GM12891 (cell line): ENCODE measurements at regions not wholly inside any gene's neighbourhood (a gene's known extent, or its start where the extent isn't known, plus 50 kb on each side); places are given as distances from the start of the nearest gene placed in this dataset.

Source experiments
- DNase-seq: peaks from one replicate; pipeline ENCODE4 v3.0.0; 2011; ENCODE audit warnings: low spot score; ENCODE audit not compliant: insufficient read length
- FAIRE-seq: peaks from 2 replicates; lab custom pipeline; 2011; peaks lifted over from hg19 to GRCh38; lab: Jason Lieb, UNC
- PAX5 ChIP-seq: IDR thresholded peaks from 2 replicates; pipeline ENCODE4 v1.6.1; 2011; ENCODE audit warnings: low read length, moderate library complexity, mild to moderate bottlenecking; ENCODE audit not compliant: insufficient read depth, severe bottlenecking
- POLR2A ChIP-seq: IDR thresholded peaks from 2 replicates; pipeline ENCODE4 v1.6.1; 2011; ENCODE audit warnings: low read depth, low read length, control low read depth
- POLR2AphosphoS5 ChIP-seq: IDR thresholded peaks from 2 replicates; pipeline ENCODE4 v1.6.1; 2011; ENCODE audit warnings: low read depth, low read length, control low read depth
- POU2F2 ChIP-seq: IDR thresholded peaks from 2 replicates; pipeline ENCODE4 v1.6.1; 2011; ENCODE audit warnings: low read depth, mild to moderate bottlenecking, control low read depth, low read length, moderate library complexity
- SPI1 ChIP-seq: IDR thresholded peaks from 2 replicates; pipeline ENCODE4 v1.6.1; 2011; ENCODE audit warnings: low read depth, low read length, control low read depth
- TAF1 ChIP-seq: IDR thresholded peaks from 2 replicates; pipeline ENCODE4 v1.6.1; 2011; ENCODE audit warnings: low read depth, low read length, control low read depth

- no peak for DNase-seq
- no peak for TF ChIP-seq POU2F2
- TF ChIP-seq TAF1 = no peak
- no peak for TF ChIP-seq SPI1
- TF ChIP-seq POLR2A = no peak
- FAIRE-seq = no peak
These were observed 824.5 kb upstream of the RAG2 start for GRCh38 chr11:37422511-37422910.

GRCh38 chr11:37411289-37411688 lies 813.3 kb upstream of the RAG2 start:
- no peak for TF ChIP-seq POLR2AphosphoS5
- TF ChIP-seq SPI1 = no peak
- TF ChIP-seq POLR2A = no peak
- TF ChIP-seq POU2F2 = no peak
- no peak for TF ChIP-seq PAX5
- no peak for TF ChIP-seq TAF1
- DNase-seq (no peak), FAIRE-seq (no peak)

GRCh38 chr11:37409124-37409523 lies 811.1 kb upstream of the RAG2 start:
- FAIRE-seq (no peak), DNase-seq (no peak)
- TF ChIP-seq POLR2AphosphoS5 = no peak
- no peak for TF ChIP-seq TAF1
- no peak for TF ChIP-seq POU2F2
- no peak for TF ChIP-seq PAX5
- no peak for TF ChIP-seq SPI1
- TF ChIP-seq POLR2A = no peak

GRCh38 chr11:37407461-37407860 lies 809.4 kb upstream of the RAG2 start:
- no peak for DNase-seq
- TF ChIP-seq POLR2A (no peak), POU2F2 (no peak), TAF1 (no peak), SPI1 (no peak), POLR2AphosphoS5 (no peak), PAX5 (no peak)
- no peak for FAIRE-seq

GRCh38 chr11:37406651-37407050 lies 808.6 kb upstream of the RAG2 start:
- TF ChIP-seq POU2F2 (no peak), POLR2A (no peak), SPI1 (no peak), PAX5 (no peak), TAF1 (no peak), POLR2AphosphoS5 (no peak)
- DNase-seq = no peak
- no peak for FAIRE-seq

GRCh38 chr11:37404231-37404630 lies 806.2 kb upstream of the RAG2 start:
- no peak for DNase-seq
- no peak for FAIRE-seq
- TF ChIP-seq POLR2A = no peak
- TF ChIP-seq SPI1 = no peak
- TF ChIP-seq PAX5 = no peak
- no peak for TF ChIP-seq POU2F2
- no peak for TF ChIP-seq TAF1
- TF ChIP-seq POLR2AphosphoS5 = no peak

GRCh38 chr11:37402663-37403062 lies 804.6 kb upstream of the RAG2 start:
- TF ChIP-seq SPI1 = no peak
- no peak for TF ChIP-seq PAX5
- TF ChIP-seq TAF1 = no peak
- TF ChIP-seq POLR2AphosphoS5 = no peak
- no peak for TF ChIP-seq POLR2A
- TF ChIP-seq POU2F2 = no peak
- no peak for FAIRE-seq

GRCh38 chr11:37394236-37394870 lies 796.3 kb upstream of the RAG2 start:
- FAIRE-seq (no peak), DNase-seq (no peak)
- TF ChIP-seq SPI1 = no peak

More at GRCh38 chr11:37402663-37403062, 804.6 kb upstream of the RAG2 start:
- DNase-seq = no peak

- no peak for DNase-seq
- TF ChIP-seq PAX5 (no peak), TAF1 (no peak), POLR2AphosphoS5 (no peak)
- no peak for FAIRE-seq
These were observed 793.6 kb upstream of the RAG2 start for GRCh38 chr11:37391615-37392014.

- no peak for FAIRE-seq
- no peak for DNase-seq
- TF ChIP-seq TAF1 = no peak
- no peak for TF ChIP-seq POU2F2
- no peak for TF ChIP-seq POLR2A
- no peak for TF ChIP-seq SPI1
- no peak for TF ChIP-seq POLR2AphosphoS5
- TF ChIP-seq PAX5 = no peak
These were observed 792.6 kb upstream of the RAG2 start for GRCh38 chr11:37390576-37391083.
